ENCODE measurements at regions not wholly inside any gene's neighbourhood (a gene's known extent, or its start where the extent isn't known, plus 50 kb on each side); places are given as distances from the start of the nearest gene placed in this dataset.

DNA sequence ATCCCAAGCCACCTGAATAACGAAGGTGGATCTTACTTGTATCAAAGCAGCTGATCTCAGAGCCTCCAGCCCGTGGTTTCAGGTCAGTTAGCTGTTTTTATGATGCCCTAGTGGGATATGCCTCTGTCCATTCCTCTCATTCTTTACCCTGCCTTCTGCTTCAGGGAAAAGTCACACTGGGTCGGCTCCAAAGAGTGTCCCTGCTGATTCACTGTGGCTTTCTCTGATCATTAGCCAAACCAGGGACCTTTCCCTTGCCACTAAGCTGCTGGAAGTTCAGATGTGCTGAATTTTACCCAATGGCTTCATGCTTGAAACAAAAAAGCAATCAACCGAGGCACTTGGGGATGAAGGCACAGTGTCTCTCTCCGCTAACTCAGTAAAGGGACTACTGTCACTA lies 170.2 kb upstream of the SALL1 start (continued):
- TF ChIP-seq, protein P1, sequence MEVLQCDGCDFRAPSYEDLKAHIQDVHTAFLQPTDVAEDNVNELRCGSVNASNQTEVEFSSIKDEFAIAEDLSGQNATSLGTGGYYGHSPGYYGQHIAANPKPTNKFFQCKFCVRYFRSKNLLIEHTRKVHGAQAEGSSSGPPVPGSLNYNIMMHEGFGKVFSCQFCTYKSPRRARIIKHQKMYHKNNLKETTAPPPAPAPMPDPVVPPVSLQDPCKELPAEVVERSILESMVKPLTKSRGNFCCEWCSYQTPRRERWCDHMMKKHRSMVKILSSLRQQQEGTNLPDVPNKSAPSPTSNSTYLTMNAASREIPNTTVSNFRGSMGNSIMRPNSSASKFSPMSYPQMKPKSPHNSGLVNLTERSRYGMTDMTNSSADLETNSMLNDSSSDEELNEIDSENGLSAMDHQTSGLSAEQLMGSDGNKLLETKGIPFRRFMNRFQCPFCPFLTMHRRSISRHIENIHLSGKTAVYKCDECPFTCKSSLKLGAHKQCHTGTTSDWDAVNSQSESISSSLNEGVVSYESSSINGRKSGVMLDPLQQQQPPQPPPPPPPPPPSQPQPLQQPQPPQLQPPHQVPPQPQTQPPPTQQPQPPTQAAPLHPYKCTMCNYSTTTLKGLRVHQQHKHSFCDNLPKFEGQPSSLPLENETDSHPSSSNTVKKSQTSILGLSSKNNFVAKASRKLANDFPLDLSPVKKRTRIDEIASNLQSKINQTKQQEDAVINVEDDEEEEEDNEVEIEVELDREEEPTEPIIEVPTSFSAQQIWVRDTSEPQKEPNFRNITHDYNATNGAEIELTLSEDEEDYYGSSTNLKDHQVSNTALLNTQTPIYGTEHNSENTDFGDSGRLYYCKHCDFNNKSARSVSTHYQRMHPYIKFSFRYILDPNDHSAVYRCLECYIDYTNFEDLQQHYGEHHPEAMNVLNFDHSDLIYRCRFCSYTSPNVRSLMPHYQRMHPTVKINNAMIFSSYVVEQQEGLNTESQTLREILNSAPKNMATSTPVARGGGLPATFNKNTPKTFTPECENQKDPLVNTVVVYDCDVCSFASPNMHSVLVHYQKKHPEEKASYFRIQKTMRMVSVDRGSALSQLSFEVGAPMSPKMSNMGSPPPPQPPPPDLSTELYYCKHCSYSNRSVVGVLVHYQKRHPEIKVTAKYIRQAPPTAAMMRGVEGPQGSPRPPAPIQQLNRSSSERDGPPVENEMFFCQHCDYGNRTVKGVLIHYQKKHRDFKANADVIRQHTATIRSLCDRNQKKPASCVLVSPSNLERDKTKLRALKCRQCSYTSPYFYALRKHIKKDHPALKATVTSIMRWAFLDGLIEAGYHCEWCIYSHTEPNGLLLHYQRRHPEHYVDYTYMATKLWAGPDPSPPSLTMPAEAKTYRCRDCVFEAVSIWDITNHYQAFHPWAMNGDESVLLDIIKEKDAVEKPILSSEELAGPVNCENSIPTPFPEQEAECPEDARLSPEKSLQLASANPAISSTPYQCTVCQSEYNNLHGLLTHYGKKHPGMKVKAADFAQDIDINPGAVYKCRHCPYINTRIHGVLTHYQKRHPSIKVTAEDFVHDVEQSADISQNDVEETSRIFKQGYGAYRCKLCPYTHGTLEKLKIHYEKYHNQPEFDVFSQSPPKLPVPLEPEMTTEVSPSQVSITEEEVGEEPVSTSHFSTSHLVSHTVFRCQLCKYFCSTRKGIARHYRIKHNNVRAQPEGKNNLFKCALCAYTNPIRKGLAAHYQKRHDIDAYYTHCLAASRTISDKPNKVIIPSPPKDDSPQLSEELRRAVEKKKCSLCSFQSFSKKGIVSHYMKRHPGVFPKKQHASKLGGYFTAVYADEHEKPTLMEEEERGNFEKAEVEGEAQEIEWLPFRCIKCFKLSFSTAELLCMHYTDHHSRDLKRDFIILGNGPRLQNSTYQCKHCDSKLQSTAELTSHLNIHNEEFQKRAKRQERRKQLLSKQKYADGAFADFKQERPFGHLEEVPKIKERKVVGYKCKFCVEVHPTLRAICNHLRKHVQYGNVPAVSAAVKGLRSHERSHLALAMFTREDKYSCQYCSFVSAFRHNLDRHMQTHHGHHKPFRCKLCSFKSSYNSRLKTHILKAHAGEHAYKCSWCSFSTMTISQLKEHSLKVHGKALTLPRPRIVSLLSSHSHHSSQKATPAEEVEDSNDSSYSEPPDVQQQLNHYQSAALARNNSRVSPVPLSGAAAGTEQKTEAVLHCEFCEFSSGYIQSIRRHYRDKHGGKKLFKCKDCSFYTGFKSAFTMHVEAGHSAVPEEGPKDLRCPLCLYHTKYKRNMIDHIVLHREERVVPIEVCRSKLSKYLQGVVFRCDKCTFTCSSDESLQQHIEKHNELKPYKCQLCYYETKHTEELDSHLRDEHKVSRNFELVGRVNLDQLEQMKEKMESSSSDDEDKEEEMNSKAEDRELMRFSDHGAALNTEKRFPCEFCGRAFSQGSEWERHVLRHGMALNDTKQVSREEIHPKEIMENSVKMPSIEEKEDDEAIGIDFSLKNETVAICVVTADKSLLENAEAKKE (CRISPR knock-in tag; IDR thresholded peaks at IDR 0.05), result no peak
- TF ChIP-seq EZH2phosphoT487 (IDR thresholded peaks at IDR 0.05; ENCODE audit: unreplicated experiment), result no peak
- TF ChIP-seq STAT1 (IDR thresholded peaks at IDR 0.05; ENCODE audit: unreplicated experiment), result no peak
- TF ChIP-seq ZNF114 (CRISPR knock-in tag; IDR thresholded peaks at IDR 0.05), result no peak
- TF ChIP-seq, protein P2, sequence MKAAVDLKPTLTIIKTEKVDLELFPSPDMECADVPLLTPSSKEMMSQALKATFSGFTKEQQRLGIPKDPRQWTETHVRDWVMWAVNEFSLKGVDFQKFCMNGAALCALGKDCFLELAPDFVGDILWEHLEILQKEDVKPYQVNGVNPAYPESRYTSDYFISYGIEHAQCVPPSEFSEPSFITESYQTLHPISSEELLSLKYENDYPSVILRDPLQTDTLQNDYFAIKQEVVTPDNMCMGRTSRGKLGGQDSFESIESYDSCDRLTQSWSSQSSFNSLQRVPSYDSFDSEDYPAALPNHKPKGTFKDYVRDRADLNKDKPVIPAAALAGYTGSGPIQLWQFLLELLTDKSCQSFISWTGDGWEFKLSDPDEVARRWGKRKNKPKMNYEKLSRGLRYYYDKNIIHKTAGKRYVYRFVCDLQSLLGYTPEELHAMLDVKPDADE (IDR thresholded peaks at IDR 0.05), result no peak

DNA sequence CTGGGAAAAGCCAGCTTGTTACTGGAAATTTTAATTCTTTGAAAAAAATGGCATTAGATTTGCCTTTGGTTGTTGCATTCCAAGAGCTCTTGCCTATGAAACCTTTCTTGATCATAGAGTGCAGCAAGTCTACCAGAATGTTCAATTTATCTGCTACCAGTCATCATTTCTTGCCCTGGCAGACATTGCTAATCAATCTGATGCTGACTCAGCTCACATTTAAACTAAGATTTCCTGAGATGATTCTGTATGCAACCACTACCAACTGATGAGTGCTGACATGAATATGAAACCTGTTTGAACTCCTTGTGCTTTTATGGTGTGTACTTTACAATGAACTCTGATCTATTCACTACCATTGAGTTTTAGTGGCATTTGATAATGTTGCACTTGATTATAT lies 166.5 kb upstream of the SALL1 start:
- Histone ChIP-seq H3K27me3 (ENCODE audit: insufficient read depth) (no peaks in the 10 kb centered on the region), H3K4me3 (no peak overlapping the region), H4K20me1 (replicated peaks; ENCODE audit: insufficient read depth) (no peaks in the 10 kb centered on the region), H3K9me2 (ENCODE audit: insufficient read depth) (peaks cover 10% of the 10 kb centered on the region; the same call in 1 of the 2 replicates), H3K4me2 (no peak overlapping the region), H3K27ac (ENCODE audit: low read depth) (no peak overlapping the region), H2AFZ (0 out of 2 replicates have a peak overlapping the region, but pooled peaks have one; percentile 14), H3K36me3 (ENCODE audit: insufficient read depth) (no peaks in the 10 kb centered on the region), H3F3A (replicated peaks; ENCODE audit: low read depth) (no peaks in the 10 kb centered on the region), H3K79me2 (replicated peaks; ENCODE audit: insufficient read depth) (no peaks in the 10 kb centered on the region), H3K4me1 (ENCODE audit: insufficient read depth) (no peaks in the 10 kb centered on the region)
- DNase-seq (ENCODE audit: low spot score) (no peak), ATAC-seq (no peak)
- Mint-ChIP-seq H3K4me1 (peaks cover under 1% of the 10 kb centered on the region; the same call in 2 of the 3 replicates), H3K27ac (no peak overlapping the region), H3K4me3 (no peak overlapping the region), H3K27me3 (ENCODE audit: insufficient read depth, low read depth, poor library complexity) (no peaks in the 10 kb centered on the region), H3K36me3 (ENCODE audit: low read depth) (peaks cover 3% of the 10 kb centered on the region; the same call in 1 of the 3 replicates), H3K9me3 (no peaks in the 10 kb centered on the region; the same call in 2 of the 3 replicates)
- no peak for TF ChIP-seq EZH2phosphoT487 (IDR thresholded peaks at IDR 0.05; ENCODE audit: unreplicated experiment)
- TF ChIP-seq, protein P2 (IDR thresholded peaks at IDR 0.05), result no peak
- no peak for TF ChIP-seq NANOG (IDR thresholded peaks at IDR 0.05; ENCODE audit: borderline replicate concordance)
- no peak for TF ChIP-seq EZH2 (IDR thresholded peaks at IDR 0.05; ENCODE audit: low read depth, unreplicated experiment)
- TF ChIP-seq STAT1 (IDR thresholded peaks at IDR 0.05; ENCODE audit: unreplicated experiment), result no peak
- TF ChIP-seq, protein P3, sequence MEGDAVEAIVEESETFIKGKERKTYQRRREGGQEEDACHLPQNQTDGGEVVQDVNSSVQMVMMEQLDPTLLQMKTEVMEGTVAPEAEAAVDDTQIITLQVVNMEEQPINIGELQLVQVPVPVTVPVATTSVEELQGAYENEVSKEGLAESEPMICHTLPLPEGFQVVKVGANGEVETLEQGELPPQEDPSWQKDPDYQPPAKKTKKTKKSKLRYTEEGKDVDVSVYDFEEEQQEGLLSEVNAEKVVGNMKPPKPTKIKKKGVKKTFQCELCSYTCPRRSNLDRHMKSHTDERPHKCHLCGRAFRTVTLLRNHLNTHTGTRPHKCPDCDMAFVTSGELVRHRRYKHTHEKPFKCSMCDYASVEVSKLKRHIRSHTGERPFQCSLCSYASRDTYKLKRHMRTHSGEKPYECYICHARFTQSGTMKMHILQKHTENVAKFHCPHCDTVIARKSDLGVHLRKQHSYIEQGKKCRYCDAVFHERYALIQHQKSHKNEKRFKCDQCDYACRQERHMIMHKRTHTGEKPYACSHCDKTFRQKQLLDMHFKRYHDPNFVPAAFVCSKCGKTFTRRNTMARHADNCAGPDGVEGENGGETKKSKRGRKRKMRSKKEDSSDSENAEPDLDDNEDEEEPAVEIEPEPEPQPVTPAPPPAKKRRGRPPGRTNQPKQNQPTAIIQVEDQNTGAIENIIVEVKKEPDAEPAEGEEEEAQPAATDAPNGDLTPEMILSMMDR (conservative IDR thresholded peaks at IDR 0.05; ENCODE audit: low read depth in 2 of 2), result no peak
- TF ChIP-seq POLR2AphosphoS5 (IDR thresholded peaks at IDR 0.05; ENCODE audit: low read depth), result no peak
- TF ChIP-seq, protein P4, sequence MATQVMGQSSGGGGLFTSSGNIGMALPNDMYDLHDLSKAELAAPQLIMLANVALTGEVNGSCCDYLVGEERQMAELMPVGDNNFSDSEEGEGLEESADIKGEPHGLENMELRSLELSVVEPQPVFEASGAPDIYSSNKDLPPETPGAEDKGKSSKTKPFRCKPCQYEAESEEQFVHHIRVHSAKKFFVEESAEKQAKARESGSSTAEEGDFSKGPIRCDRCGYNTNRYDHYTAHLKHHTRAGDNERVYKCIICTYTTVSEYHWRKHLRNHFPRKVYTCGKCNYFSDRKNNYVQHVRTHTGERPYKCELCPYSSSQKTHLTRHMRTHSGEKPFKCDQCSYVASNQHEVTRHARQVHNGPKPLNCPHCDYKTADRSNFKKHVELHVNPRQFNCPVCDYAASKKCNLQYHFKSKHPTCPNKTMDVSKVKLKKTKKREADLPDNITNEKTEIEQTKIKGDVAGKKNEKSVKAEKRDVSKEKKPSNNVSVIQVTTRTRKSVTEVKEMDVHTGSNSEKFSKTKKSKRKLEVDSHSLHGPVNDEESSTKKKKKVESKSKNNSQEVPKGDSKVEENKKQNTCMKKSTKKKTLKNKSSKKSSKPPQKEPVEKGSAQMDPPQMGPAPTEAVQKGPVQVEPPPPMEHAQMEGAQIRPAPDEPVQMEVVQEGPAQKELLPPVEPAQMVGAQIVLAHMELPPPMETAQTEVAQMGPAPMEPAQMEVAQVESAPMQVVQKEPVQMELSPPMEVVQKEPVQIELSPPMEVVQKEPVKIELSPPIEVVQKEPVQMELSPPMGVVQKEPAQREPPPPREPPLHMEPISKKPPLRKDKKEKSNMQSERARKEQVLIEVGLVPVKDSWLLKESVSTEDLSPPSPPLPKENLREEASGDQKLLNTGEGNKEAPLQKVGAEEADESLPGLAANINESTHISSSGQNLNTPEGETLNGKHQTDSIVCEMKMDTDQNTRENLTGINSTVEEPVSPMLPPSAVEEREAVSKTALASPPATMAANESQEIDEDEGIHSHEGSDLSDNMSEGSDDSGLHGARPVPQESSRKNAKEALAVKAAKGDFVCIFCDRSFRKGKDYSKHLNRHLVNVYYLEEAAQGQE (IDR thresholded peaks at IDR 0.05; ENCODE audit: unreplicated experiment), result no peak
- no peak for TF ChIP-seq JUNB (IDR thresholded peaks at IDR 0.05; ENCODE audit: unreplicated experiment)
